GM18873 (cell line): ENCODE measurements at regions not wholly inside any gene's neighbourhood (a gene's known extent, or its start where the extent isn't known, plus 50 kb on each side); places are given as distances from the start of the nearest gene placed in this dataset.

Experiments used
- ATAC-seq: cut with Tn5 transposase; IDR thresholded peaks from one replicate; pipeline ENCODE4 v1.9.1; 2021; ENCODE audit warnings: mild to moderate bottlenecking, moderate library complexity, moderate number of reproducible peaks; ENCODE audit not compliant: unreplicated experiment, low FRiP score

DNA sequence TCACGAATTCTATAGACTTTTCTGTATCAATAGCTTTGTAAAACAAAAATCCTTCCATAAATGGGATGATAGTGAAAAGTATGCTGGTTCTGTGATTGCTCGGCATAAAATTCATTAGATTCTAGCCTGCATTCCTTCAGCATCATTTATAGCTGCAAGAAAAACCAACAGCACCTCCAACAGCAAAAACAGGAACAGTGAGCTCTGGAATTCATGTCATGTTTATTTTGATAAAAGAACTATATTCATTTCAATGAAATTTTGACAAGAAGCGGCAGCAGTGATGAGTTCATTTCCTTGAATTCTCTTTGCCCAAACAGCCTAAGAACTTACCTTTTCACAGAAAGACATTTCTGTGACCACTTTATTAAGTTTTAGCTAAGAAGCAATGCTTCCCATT lies 515.2 kb upstream of the CCDC54 start:
- no peak for ATAC-seq

DNA sequence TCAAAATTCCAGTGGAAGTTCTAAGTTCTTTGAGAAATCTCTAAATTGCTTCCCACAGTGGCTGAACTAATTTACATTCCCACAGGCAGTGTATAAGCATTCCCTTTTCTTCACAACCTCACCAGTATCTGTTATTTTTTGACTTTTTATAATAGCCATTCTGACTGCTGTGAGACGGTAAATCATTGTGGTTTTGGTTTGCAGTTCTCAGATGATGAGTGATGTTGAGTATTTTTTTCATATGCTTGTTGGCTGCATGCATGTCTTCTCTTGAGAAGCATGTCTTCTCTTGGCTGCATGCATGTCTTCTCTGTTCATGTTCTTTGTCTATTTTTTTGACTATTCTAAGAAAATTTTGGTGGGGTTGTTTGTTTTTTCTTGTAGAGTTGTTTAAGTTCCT lies 499.6 kb upstream of the CCDC54 start:
- ATAC-seq: no peak

DNA sequence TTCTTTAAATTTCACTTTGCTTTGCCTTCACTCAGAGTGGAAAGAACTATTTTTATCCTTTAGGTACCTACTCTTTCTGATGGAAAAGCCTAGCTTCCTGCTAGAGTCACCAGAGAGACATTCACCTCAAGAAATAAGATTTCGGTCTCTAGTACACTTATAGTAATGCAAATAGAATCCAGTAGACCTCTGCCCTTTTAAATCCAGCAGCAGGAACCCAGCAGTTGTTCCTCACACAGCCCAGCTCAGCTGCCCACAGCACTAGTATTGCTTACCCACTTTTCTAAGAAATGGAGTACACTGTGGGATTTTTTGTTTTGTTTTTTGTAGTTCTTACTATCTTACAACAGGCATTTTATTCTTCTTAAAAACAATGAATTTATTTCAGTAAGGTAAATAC lies 497.0 kb upstream of the CCDC54 start:
- ATAC-seq: no peak

DNA sequence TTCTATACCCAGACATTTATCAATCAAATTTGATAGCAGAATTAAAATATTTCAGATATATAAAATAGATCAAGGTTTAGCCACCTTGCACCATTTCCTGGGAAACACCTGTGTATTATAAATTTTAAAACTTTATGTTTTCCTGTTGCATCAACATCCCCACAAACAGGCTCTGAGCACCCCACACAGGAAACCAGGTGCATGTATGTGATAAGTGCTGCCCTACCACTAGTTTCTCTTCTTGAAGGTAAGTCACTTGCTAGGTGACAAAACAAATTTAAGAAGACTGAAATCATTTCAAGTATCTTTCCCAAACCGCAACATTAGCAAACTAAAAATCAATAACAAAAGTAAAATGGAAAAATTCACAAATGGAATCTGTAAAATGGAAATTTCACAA lies 496.1 kb upstream of the CCDC54 start:
- no peak for ATAC-seq

DNA sequence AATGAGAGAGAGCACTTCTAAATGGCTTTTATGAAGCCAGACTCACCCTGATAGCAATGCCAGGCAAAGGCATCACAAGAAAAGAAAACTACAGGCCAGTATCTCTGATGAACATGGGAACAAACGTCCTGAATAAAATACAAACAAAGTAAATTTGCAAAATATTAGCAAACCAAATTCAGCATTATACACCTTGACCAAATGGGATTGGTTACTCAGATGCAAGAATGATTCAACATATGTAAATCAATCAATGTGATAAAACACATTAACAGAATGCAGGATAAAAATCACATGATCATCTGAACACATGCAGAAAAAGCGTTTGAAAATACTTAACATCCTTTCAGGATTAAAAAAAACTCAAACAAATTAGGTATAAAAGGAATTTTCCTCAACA lies 494.9 kb upstream of the CCDC54 start:
- ATAC-seq: no peak

DNA sequence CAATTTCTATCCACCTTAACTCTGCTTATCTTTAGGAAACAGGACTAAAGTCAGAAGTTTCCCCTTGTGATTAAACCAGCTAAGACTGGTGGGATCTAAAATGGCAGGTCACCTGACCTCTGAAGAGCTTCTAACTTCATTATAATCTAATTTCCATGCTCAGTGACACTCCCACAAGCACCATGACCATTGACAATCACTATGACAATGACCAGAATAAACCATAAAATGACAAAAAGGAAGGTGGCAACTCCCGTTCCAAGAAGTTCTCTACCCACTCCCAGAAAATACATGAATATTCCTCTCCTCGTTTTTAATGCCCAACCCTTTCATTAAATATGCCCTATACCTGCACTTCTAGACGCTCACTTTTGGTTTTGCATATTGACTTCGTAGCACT lies 471.2 kb upstream of the CCDC54 start:
- ATAC-seq: no peak

DNA sequence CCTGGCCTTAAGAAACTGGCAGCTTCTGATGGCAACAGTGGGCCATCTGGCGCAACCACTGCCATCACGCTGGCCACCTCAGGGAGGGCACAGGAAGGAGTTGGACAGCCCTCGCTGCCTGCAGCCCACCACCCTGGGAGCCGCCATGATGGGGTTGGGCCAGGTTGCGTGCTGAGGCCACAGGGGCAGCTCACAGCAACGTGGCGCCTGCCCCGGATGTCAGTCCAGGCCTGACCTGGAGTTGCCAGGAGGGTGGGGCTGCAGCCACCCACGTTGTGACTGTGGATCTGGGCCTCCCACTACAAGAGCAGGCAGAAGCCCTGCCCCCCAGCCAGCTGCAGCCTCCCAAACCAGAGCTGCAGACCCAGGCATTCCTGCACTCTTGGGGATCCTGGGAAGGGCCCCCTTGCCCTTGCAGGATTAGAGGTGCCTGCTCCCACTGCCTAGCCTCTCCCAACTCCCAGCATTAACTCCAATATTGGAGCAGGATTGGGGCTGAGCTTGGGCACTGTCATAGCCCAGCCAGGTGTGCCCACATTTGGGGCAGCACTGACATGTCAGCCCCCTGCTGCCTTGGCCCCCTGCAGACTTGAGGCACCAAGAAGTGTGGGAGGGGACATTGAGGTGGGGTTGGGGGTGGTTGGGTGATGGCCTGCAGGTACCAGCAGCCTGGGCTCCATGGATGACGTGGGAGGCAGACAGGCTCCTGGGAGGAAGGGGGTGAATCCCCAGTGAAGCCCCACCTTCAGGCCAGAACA lies 468.9 kb upstream of the CCDC54 start:
- no peak for ATAC-seq

DNA sequence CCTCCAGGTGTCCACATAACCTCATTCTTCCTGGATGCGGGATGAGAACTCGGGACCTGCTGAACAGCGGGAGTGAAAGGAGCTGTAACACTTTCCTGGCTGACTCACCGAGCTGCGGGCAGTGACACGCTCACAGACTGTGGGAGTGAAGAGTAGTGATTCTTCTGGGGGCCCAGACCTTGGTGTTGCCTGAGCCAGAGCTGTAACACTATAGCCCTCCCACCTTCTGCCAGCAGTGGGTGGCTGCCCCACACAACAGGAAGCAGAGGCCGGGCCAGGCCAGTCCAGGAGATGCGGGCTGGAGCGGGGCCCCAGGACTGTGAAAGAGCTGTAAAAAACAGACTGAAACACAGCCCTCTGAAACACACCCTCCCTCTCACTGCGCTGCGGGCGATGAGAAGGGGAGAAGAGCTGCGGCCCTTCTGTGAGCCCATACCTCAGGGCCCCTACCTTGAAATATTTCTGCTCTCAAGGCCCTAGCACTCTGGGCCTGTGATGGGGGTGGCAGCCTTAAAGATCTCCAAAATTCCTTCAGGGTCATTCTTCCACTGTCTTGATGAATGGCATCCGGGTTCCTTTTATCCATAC lies 464.0 kb upstream of the CCDC54 start:
- ATAC-seq: no peak

DNA sequence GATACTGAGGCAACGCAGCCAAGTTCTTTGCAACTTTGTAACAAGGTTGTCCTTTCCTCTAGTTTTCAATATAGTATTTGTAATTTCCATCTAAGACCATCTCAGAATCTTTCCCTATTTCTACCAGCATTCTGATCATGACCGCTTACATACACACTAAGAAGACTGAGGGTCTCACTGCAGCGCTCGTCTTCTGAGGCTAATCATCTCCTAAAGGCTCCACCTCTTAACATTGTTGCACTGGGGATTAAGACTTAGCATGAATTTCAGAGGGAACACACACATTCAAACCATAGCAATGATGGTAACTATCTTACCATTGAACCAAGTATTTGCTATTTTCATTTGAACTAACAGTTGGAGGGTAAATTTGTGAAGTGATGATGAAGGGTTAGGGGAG lies 463.3 kb upstream of the CCDC54 start:
- ATAC-seq: no peak

DNA sequence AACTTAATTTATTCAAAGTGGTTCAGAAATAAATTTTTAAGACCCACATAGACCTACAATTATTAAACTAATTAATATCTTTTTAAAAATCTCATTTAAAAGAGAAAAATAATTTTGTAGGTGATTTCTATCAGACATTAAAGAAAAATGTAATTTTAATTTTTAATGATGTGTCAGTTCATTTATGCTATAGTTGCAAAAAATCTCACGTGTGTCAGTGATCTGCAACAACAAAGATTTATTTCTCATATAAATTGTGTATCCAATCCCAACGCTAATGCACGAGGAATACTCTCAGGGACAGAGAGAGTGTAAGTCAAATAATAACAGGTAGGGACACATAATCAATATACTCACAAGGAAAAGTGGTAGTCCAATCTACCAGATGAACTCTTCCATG lies 456.6 kb upstream of the CCDC54 start:
- no peak for ATAC-seq

DNA sequence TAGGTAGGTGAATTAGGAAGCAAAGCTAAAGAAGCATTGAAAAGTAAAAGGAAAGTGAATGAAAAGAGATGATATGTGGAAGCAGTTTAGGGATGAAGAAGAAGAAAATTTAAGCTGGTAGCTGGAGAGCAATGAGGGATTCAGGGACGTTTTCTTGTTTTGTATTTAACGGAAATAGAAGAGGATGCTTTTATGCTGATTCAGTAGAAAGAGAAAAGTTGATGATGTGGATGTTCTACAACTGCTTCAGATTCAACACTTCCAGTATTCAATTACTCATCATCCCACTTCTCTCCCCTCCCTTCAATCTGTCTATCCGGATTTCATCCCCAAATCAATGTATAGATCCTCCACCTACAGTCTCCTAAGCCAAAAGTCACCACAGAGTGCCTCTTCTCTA lies 448.2 kb upstream of the CCDC54 start:
- ATAC-seq: no peak

DNA sequence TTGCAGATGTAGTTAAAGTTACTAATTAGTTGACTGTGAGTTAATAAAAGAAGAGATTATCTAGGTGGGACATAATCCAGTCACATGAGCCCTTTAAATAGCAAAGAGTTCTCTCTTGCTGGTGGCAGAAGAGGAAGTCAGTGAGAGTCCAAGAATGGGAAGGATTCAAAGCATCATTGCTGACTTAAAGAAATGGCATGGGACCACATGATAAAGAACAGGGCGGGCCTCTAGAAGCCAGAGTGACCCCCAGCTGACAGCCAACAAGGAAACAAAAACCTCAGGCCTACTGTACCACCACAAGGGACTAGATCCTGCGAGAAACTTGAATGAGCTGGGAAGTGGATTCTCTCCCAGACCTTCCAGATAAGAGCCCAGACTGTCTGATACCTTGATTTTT lies 447.2 kb upstream of the CCDC54 start:
- no peak for ATAC-seq

DNA sequence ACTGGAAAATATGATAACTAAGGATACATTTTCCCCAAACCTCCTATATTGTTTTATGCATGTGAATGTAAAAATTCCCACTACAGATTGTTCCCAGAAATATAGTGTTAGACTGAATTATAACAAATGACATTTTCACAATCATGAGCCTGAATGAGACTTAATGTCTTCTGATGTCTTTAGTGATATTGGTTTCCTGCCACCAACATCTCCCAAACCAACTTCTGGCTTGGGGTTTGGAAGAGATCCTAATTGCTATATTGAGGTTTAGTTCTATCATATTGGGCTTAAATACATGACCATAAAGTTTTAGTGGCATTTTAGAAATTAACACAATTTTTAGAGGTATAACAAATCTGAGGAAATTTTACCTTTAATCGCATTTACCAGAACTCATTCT lies 445.3 kb upstream of the CCDC54 start:
- no peak for ATAC-seq

DNA sequence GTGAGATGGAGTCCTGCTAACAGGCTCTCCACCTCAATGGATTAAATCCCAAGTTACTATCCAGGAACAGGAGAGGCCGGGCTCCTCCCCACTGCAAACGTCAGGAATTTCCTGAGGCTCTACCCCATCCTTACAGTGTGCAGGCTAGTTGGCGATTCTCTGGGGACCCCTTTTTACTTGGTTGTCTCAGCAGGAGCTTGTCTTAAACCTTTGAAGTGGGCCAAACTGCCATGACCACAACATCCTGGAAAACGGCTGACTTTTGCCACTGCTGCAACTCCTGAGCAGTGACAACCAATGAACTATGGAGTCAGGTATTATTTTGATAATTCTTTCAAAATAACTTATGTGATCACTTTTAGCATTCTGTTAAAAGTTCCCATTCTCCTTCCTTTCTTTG lies 440.9 kb upstream of the CCDC54 start:
- no peak for ATAC-seq

DNA sequence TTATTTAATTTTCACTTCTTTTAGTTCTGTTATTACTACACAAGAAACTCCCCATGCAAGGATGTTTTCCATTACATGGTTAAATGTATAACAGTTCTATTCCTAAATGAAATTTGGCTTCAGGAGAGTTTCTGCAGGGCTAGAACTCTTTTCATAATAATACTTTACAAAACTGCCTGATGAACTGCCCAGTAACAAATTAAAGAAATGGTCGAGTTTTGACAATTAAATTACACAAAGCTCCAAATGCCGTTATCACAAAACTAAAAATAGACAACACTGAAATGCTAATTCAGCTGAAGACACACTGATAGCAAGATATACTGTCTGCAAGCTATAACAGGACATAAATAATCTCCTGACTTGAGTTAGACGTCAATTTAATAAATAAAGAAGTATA lies 435.2 kb upstream of the CCDC54 start:
- ATAC-seq: no peak

DNA sequence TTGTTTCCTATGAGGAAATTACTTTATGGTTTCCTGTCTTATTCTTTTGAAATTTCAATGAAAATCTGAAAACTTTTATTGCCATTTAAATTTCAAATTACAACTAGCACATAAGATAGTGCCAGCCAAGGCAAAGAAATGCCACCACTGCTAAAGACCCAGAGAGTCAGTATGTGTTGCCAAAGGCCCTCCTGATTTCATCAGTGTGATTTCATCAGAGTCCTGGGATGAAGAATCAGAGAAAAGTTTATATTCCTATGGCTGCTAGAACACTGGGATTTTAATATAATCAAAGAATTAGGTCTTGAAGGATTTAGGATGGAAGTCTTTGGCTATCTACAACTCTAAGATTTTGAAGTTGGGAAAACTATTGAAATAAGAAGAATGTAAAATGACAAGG lies 434.2 kb upstream of the CCDC54 start:
- ATAC-seq: no peak

DNA sequence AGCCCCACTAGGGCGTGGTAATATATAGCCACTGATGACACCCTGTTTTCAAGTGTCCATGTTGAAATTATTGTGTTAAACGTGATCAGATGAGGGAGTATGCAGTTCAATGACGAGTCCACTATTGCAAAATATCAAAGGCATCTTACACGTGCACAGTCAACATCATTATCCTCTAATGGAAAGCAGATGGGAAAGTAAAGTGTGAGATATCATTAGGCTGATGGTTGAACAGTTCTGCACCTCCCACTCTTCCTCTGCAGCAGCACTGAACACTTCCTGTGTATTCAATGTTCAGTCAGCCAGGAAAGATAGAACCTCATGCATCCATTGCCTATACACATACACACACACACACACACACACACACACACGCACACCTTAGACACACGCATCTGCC lies 431.8 kb upstream of the CCDC54 start:
- no peak for ATAC-seq

DNA sequence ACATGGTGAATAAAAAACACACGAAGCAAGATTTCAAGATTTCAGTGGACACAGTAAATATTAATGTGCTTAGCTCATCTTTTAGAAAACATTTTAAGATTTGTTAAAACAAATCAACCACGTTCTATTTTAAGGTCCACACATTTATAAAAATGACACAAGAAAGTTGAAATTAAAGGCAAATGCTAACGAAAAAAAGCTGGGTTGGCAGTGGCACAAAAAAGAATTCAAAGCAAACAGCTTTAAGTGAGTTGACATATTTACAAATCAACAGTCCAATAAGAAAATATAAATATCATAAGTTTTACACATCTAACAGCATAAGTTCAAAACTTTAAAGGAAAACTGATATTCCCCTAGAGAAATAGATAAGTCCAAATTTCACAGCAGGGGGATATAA lies 430.4 kb upstream of the CCDC54 start:
- no peak for ATAC-seq

DNA sequence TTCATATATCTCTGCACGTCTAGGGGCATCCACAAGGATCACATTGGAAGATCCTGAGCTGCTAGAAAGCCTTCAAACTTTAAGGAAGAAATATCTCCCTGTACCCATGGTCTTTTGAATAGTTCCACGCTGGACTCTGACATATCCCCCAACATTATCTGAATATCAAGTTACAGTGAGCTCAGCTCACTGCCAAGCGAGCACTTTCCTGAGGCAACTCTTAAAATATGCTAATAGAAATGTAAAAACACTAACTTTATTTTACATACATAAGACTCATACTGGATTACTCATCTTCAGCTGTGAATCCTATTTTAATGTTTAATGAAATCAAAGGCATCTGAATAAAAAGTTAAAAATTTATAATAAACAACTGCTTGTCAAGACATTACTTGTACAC lies 420.2 kb upstream of the CCDC54 start:
- no peak for ATAC-seq

DNA sequence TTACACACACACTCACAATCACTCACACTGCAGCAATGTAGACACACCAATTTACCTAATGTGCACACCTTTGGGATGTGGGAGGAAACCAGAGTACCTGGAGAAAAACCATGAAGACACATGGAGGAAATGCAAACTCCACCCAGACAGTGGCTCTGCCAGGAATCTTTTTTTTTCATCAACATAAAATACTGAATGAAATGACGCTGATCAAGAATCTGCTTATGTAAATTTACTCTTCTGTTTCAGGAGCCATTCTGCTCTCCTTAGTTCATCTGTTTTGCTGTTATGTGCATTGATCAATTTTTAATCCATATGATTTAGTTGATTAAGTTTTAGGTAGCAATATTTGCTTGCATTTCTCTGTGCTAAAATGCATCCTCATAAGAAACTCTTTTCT lies 414.2 kb upstream of the CCDC54 start:
- no peak for ATAC-seq

DNA sequence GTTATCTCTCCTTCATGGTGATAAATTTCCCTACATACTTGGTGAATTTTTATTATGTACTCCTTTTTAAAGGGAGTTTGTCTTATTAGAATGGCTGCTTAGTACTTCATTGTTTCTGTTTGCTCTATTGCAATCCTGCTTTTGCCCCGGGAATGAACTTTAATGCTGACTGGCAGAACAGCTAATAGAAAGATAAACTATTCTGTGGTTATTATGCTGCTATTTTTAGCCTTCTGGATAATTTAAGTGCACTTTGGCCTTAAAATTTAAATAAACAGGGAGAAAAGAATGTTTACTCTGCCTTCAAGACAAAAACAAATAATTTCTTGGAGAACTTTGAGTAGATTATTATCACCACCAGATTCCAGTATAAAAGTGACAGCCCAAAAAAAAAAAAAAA lies 413.8 kb upstream of the CCDC54 start:
- ATAC-seq: no peak

DNA sequence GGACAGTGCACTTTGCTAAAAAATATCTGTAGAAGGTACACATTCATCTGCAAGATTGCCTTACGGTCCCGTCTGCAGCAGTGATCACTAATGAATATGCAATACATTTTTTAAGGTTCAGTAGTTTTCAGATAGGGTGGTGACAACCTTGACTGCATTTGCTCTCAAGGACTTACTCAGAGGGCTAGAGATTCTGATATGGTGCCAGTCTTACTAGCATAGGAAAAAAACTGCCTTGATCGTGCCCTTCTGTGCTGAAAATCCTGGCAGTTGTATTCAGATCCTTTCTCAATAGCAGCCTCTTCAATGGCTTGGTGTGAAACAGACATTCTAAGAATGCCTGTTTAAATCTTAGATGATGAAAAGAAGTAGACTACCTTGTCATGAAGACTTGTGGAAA lies 411.9 kb upstream of the CCDC54 start:
- ATAC-seq: no peak

DNA sequence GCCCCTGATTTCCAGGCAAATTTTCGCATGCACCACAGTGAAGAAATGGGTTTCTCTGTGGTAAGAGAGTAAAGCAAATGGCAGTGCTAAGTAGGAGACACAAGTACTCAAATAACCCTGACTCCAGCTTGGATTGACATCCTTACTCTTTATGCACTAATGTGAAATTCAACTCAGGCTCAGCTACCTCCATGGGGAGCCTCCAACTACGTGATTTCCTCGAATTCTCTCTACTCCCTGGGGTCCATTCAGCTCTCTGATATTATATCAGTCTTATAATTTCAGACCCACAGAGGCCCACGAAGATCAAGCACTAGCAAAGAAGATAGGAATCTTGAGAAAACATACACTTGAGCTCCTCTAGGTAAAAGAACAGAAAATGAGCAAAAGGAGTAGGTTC lies 407.6 kb upstream of the CCDC54 start:
- no peak for ATAC-seq
